HG03066 (cell line): ENCODE measurements at regions not wholly inside any gene's neighbourhood (a gene's known extent, or its start where the extent isn't known, plus 50 kb on each side); places are given as distances from the start of the nearest gene placed in this dataset.
"Not testable (repeated sequence)": the region's sequence is repeated elsewhere in the genome, so short reads cannot be mapped to it uniquely, and the experiment has no call there.

Experiments
- ATAC-seq: cut with Tn5 transposase; IDR thresholded peaks from one replicate; pipeline ENCODE4 v1.9.1; 2021; ENCODE audit warnings: low read depth; ENCODE audit not compliant: unreplicated experiment

GRCh38 chr9:38259056-38259455 is 133.4 kb upstream of the ALDH1B1 start:
- ATAC-seq, result no peak

DNA sequence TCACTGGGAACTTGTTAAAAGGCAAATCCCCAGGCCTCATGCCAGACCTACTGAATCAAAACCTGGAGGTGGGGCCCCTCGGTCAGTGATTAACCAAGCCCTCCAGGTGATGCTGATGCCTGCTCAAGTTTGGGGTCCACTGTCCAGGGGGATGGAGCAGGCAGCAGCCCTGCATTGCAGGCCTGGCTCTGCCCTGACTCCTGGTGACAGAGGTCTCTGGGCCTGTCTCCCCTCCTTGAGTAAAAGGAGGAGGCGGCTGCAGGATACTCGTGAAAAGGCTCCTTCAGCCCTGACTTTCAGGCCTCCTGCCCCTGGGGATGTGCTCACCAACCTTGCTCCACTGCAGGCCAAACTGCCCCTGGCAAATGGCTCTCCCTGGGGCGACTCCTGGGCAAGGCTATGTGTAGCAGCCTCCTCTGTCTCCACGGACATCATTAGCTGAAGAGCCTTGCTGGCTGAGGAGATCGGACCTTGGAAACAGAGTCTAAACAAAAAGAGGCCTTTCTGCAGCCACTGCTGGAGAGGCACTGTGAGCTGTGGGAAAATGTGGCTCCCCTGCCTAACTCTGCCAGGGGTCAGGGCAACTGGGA is 134.8 kb upstream of the ALDH1B1 start:
- no peak for ATAC-seq

DNA sequence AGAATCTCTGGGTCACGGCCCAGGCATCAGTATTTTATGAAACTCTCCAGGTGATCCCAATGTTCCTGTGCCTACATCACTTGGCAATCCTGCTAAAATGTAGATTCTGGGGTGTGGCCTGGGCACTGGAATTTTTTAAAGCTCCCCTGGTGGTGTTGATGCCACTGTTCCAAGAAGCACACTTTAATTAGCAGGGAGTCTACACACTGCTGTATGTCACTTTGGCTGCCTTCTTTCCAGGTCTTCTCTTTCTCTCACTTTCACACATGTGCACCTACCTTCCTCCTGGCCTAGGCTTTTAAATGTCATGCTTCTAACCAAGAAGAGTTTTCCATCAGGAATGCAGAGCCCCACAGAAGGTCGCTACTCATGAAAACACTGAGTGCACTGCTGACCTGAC is 136.0 kb upstream of the ALDH1B1 start:
- ATAC-seq, result no peak

DNA sequence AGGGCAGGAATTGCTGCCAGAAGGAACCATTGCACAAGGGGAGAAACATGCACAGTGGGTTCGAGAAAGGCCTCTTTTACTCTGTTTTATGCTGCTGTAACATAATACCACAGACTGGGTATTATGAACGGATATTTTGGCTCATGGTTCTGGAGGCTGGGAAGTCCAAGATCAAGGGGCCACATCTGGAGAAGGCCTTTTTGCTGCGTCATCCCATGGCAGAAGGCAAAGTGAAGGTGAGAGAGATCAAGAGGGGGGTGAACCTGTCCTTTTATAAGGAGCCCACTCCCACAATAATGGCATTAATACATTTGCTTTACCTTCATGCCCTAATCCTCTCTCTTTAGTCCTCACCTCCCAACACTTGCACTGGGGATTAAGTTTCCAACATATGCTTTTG is 136.9 kb upstream of the ALDH1B1 start:
- ATAC-seq, result no peak

DNA sequence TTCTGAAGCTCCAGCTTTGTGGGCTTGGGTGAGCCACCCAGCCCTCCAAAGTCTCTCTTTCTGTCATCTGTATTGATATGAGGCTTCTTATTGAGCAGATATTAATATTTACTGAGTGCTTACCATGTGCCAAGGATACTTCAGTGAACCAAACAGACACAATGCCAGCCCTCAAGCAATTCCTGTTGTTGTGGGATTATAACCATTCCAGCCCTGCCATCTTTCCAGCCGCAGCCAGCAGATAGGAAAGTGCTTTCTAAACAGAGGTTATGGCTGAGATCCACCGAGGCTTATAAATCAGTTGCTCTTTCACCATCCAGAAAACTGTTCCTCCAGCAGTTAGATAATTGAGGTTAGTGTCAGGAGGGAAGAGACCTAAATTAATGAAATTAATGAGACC is 137.7 kb upstream of the ALDH1B1 start:
- no peak for ATAC-seq

- no peak for ATAC-seq
These were observed 138.4 kb upstream of the ALDH1B1 start for GRCh38 chr9:38254151-38254550.

GRCh38 chr9:38253200-38253599 is 139.3 kb upstream of the ALDH1B1 start:
- ATAC-seq, result no peak

DNA sequence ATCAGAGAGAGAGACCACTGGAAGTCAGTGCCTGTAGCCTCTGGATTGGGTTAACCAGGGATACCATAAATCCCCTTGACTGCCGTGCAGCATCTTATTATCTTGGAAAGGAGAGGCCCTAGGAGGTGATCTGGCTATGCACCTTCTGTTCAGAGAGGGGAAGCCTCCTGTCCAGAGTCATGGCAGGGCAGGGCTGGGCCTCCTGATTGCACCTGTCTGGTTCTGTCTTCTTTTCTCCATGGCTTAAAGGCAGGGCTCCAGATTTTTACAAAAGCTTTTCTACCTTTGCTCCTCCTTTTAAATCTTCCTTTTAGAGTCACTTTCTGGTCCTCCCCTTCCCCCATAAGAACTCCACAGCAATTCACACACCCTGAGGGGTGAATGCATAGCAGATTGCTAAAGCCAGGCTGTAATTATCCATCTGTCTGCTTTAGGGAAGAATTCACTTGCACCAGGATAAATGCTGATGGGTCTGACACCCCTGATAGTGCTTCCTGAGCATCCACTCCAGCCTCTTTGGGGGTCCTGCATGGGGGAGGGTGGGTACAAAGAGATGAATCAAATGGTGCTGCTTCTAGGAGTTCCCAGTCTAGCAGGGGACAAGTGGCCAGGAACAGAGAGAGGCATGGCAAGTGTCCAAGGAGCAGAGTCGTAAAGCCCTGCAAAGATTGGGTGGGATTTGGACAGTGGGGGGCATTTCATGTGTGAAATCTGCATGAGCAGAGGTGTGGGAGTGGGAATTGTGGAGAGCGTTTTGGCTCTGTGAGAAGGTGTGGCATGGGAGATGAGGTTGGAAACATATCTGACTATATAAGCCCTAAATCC is 141.3 kb upstream of the ALDH1B1 start:
- ATAC-seq, result no peak

DNA sequence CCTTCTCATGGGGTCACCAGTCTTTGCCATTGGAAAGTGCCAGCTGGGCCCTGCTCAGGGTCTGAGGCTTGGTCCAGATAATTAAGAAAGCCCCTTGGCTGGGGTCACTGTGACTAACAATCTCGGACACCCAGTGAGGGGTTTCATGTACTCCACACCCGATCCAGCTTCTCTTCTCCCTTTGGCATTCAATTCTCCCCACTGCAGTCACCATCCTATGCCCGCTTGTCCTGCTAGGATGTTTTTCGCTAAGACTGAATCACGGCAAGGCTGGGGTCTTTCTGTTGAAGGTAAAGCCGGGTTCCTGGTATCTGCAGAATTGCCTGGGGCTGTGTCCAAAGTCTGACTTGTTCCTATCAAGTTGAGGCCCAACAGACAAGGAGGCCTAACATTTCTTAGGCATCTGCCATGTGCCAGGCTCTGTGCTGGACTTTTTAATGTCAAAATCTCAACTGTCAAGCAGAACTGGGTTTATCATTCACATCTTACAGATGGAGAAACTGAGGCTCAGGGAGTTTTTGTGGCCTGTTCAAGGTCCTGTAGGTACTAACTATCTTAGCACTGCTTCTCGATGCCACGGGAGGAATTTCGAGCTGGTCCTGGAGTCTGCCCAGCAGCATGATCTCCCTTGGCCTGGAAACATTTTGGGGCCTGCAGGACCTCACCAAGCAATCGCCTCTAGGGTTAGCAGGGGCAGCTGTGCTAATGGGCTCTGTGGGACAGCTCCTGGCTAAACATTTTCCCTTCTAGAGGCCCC is 142.0 kb upstream of the ALDH1B1 start:
- ATAC-seq, result no peak

- no peak for ATAC-seq
These were observed 142.8 kb upstream of the ALDH1B1 start for GRCh38 chr9:38249587-38250210.

DNA sequence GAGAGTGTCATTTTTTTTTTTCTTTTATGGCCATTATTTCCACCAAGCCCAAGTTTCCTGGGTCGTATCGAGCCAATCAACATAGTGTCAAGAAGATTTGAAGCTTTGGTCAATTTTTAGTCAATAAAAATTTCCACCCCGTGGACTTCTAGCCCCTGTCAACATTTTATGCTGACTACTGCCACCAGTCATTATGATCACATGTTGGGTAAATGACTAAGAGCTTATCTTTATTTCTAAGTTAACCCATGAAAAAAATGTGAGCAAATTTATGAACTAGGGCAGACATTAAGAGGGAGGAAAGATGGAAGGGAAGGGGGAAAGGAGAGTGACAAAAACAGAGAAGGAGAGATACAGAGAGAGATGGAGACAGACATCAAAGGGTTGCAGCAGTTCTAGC is 143.5 kb upstream of the ALDH1B1 start:
- ATAC-seq, result no peak

DNA sequence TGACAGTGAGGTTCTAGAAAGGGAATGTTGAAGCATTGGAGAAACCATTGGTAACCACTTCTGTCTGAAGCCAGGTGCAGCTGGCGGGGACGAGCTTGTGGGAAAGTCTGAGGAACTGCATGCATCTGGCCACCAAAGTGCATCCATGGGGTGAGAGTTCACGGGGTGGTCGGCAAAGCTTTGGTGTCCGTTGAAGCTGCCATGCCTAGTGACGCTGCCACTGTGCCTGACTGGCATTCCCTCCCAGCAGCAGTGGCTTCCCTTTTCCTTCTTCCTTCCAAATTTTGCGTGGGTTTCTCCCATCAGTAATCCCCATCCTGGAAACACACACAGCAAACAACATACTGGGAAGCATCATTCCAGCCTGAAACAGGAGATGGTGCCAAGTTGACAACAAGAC is 145.7 kb upstream of the ALDH1B1 start:
- ATAC-seq, result no peak

DNA sequence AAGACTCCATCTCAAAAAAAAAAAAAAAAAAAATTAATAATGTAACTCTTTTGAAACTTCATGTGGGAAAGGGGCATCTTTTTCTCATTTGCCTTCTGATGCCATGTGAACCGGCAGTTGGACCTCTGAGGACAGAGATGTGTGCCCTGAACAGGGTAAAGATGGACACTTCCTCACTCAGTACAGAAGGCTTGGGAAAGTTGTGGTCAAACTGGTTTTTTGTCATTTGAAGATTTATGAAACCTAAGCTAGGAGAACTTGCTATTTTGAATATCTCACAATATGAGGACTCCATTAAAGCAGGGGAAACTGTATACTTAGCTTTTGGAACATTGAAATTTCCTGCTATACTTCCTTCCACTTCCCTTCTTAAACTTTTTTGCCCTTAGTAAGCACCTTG is 147.5 kb upstream of the ALDH1B1 start:
- no peak for ATAC-seq

DNA sequence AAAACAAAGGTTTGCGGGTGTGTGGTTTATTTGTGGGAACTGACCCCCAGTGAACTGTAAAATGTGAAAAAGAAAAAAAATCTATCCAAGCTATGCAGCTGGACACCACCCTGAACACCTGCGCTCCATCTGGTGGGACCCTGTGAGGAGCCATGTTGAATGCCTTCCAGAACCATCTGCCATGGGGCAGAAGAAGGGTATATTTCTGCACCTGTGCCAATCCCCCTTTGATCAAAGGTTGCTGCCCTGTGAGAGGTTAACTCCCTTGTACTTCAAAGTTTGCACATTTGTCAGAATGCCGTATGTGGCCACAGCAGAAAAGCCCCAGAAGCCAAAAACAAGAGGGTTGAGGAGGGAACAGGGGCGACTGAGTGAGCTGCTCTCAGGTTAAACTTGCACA is 148.5 kb upstream of the ALDH1B1 start:
- ATAC-seq, result no peak

DNA sequence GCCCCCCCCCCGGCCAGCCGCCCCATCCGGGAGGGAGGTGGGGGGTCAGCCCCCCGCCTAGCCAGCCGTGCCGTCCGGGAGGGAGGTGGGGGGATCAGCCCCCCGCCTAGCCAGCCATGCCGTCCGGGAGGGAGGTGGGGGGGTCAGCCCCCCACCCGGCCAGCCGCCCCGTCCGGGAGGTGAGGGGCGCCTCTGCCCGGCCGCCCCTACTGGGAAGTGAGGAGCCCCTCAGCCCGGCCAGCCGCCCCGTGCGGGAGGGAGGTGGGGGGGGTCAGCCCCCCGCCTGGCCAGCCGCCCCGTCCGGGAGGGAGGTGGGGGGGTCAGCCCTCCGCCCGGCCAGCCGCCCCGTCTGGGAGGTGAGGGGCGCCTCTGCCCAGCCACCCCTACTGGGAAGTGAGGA is 150.4 kb upstream of the ALDH1B1 start:
- not testable (repeated sequence) for ATAC-seq

DNA sequence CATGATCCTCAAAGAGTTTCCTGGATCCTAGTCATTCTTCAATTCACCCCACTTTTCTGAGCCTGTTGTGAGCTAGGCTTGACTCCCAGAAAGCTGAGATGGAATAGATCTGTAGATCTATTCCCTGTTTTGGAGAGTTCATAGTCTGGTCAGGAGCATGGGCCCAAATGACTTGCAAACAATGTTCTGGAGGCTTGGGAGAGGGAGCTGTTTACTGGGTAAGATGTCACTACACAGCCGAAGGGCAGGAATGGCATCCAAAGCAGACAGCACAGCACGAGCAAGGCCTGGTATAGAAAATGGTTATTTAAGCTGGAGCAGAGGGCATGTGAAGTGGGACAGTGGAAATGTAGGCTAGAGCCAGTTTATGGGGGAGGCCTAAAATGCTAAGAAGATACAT is 152.5 kb upstream of the ALDH1B1 start:
- ATAC-seq, result no peak

- no peak for ATAC-seq
These were observed 157.3 kb upstream of the ALDH1B1 start for GRCh38 chr9:38235244-38235643.

DNA sequence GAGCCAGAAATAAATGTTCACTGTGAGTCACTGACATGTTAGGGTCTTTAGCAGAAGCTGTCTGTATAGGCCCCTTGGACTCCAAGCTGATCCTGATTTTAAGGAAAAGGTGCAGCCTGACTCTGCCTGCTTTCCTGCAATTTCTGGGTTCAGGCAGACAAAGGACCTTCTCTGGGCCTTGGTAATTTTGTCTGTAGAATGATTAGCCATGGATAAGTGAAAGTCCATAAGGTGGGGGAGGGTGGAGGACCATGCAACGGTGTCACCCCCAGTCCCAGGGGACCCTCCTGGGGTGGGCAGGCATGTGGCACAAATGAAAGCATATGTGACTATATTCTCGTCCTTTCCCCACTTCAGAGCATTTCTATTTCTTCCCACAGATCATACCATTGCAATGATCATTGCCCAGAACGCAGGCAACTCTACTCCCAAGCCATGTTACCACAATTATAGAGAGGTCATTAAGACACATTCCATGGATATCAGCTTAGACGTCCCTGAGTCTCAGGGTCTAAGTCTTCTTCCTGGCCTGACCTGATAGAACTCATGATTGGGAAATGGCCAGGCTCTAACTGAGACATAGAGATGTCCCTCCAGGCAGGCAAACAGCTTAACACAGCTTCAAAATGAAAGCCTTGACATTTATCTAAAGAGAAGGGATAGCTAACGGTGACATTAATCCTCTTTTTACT is 157.9 kb upstream of the ALDH1B1 start:
- no peak for ATAC-seq

GRCh38 chr9:38233796-38234355 is 158.6 kb upstream of the ALDH1B1 start:
- ATAC-seq, result no peak

- no peak for ATAC-seq
These were observed 159.2 kb upstream of the ALDH1B1 start for GRCh38 chr9:38233343-38233742.
